ENCODE measurements at regions not wholly inside any gene's neighbourhood (a gene's known extent, or its start where the extent isn't known, plus 50 kb on each side); places are given as distances from the start of the nearest gene placed in this dataset.

DNA sequence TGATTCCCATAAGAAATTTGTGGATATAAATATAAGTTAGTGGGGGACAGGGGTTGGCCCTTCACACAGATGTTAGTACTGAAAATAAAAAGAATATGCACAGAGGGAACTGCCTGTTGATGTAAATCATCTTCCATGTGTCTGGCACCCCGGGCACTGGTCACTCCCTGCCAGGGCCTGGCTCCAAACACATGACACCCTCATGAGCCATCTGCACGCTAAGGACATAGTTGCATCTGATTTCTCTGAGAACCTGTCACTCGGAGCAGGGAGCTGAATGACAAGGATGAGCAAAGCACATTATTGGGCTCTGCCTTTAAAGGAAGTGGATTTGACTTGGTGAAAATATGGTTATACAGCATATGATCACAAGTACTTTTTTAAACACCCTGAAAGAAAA lies 66.2 kb upstream of the TSC22D2 start:
- TF ChIP-seq EZH2 (IDR thresholded peaks at IDR 0.05; ENCODE audit: borderline replicate concordance, insufficient read depth, low read depth, low read length, poor library complexity, severe bottlenecking) = no peak
- TF ChIP-seq, protein P1, sequence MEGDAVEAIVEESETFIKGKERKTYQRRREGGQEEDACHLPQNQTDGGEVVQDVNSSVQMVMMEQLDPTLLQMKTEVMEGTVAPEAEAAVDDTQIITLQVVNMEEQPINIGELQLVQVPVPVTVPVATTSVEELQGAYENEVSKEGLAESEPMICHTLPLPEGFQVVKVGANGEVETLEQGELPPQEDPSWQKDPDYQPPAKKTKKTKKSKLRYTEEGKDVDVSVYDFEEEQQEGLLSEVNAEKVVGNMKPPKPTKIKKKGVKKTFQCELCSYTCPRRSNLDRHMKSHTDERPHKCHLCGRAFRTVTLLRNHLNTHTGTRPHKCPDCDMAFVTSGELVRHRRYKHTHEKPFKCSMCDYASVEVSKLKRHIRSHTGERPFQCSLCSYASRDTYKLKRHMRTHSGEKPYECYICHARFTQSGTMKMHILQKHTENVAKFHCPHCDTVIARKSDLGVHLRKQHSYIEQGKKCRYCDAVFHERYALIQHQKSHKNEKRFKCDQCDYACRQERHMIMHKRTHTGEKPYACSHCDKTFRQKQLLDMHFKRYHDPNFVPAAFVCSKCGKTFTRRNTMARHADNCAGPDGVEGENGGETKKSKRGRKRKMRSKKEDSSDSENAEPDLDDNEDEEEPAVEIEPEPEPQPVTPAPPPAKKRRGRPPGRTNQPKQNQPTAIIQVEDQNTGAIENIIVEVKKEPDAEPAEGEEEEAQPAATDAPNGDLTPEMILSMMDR (IDR thresholded peaks at IDR 0.05) = no peak
